HepG2 (cell line): ENCODE measurements at regions not wholly inside any gene's neighbourhood (a gene's known extent, or its start where the extent isn't known, plus 50 kb on each side); places are given as distances from the start of the nearest gene placed in this dataset.
"Not testable (repeated sequence)": the region's sequence is repeated elsewhere in the genome, so short reads cannot be mapped to it uniquely, and the experiment has no call there.

Source experiments
- ATAC-seq: fragments of 200-7000 bp; cut with Tn5 transposase; 3 replicates; pipeline ENCODE4 v1.9.1; 2020; ENCODE audit warnings: mild to moderate bottlenecking, moderate library complexity
- BruUV-seq: library from RNA; stranded (reverse); fragments of 400-500 nt; replicated peaks from 2 replicates; lab custom pipeline; 2021; lab: Mats Ljungman, UMichigan
- CTCF ChIA-PET: fragments of 300-600 bp; formaldehyde crosslinking; extraction: SDS; loops from one replicate; lab custom pipeline; 2021; ENCODE audit warnings: low total read pairs, inconsistent platforms, low intra/inter-chr PET ratio; lab: Yijun Ruan, JAX
- POLR2A ChIA-PET: fragments of 350-600 bp; sonication (Branson Sonifier 250); formaldehyde crosslinking; loops from one replicate; lab custom pipeline; 2020; ENCODE audit warnings: antibody characterized with exemption, inconsistent platforms; lab: Yijun Ruan, JAX
- DNase-seq: peaks from one replicate; pipeline ENCODE4 v3.0.0-alpha.2; 2015; ENCODE audit warnings: low spot score
- FAIRE-seq: peaks from 3 replicates; lab custom pipeline; 2011; peaks lifted over from hg19 to GRCh38; lab: Jason Lieb, UNC
- H2AFZ ChIP-seq: one replicate; pipeline ENCODE4 v1.6.1; 2011; ENCODE audit warnings: low read length, inconsistent platforms
- H3K27ac ChIP-seq: fragments of 300-600 bp; 3 replicates; pipeline ENCODE4 v1.8.0; 2011; ENCODE audit warnings: mixed run types, mild to moderate bottlenecking, mixed read lengths, low read length, inconsistent platforms; ENCODE audit not compliant: insufficient read depth; ENCODE audit errors: extremely low read length
- H3K27me3 ChIP-seq, 2 experiments: fragments of 200-600 bp in 1 of 2; 2 replicates in 1 of 2; 3 replicates in 1 of 2; pipeline versions ENCODE4 v1.6.0 to v1.8.0; 2011; ENCODE audit warnings: low read length in 2 of 2, mild to moderate bottlenecking in 2 of 2, moderate library complexity in 2 of 2, inconsistent platforms in 1 of 2; ENCODE audit not compliant: insufficient read depth in 2 of 2, control insufficient read depth in 1 of 2
- H3K36me3 ChIP-seq, 2 experiments: fragments of 200-600 bp in 1 of 2; replicated peaks in 1 of 2; 2 replicates in 1 of 2; 3 replicates in 1 of 2; pipeline versions ENCODE4 v1.5.1 to v1.8.0; 2011; ENCODE audit warnings: low read length in 2 of 2, inconsistent platforms in 1 of 2; ENCODE audit not compliant: insufficient read depth in 2 of 2, control insufficient read depth in 1 of 2
- H3K4me1 ChIP-seq: 2 replicates; pipeline ENCODE4 v1.5.1; 2012; ENCODE audit warnings: low read length, inconsistent platforms; ENCODE audit not compliant: insufficient read depth
- H3K4me2 ChIP-seq: 2 replicates; pipeline ENCODE4 v1.6.0; 2011; ENCODE audit warnings: low read depth, low read length, inconsistent platforms
- H3K4me3 ChIP-seq, 3 experiments: fragments of 200-600 bp in 1 of 3; sonication (generic), shearing (Covaris generic) in 1 of 3; replicated peaks in 1 of 3; 2 replicates each; pipeline ENCODE4 v1.5.1; 2011 to 2016; ENCODE audit warnings: low read length in 3 of 3, inconsistent platforms in 2 of 3, low read depth in 2 of 3, mild to moderate bottlenecking in 2 of 3, control low read depth in 1 of 3, mixed read lengths in 1 of 3; ENCODE audit not compliant: insufficient read depth in 1 of 3
- H3K79me2 ChIP-seq: one replicate; pipeline ENCODE4 v1.6.1; 2011; ENCODE audit warnings: low read length, inconsistent platforms; ENCODE audit not compliant: insufficient read depth
- H3K9ac ChIP-seq: 2 replicates; pipeline ENCODE4 v1.6.0; 2011; ENCODE audit warnings: mild to moderate bottlenecking, low read depth, low read length, inconsistent platforms; ENCODE audit not compliant: insufficient read depth
- H3K9me3 ChIP-seq: 2 replicates; pipeline ENCODE4 v1.5.1; 2012; ENCODE audit warnings: mild to moderate bottlenecking, low read length
- H4K20me1 ChIP-seq: 2 replicates; pipeline ENCODE4 v1.6.0; 2011; ENCODE audit warnings: inconsistent platforms, mild to moderate bottlenecking, low read length, moderate library complexity; ENCODE audit not compliant: insufficient read depth
- KDM4B ChIP-seq: sonication (generic); formaldehyde crosslinking; IDR thresholded peaks from 2 replicates; pipeline ENCODE4 v1.4.0; 2020; ENCODE audit warnings: missing genetic modification reagents
- KLF11 ChIP-seq: IDR thresholded peaks from 2 replicates; pipeline ENCODE4 v1.6.1; 2016; ENCODE audit warnings: missing compliant biosample characterization
- ZNF75D ChIP-seq: sonication (generic); formaldehyde crosslinking; IDR thresholded peaks from 2 replicates; pipeline ENCODE4 v1.8.1; 2023; ENCODE audit warnings: missing genetic modification reagents, mild to moderate bottlenecking, borderline replicate concordance
- in situ Hi-C: cut with HindIII; loops from 2 replicates; pipeline ENCODE4 v1.10.0; 2017; ENCODE audit warnings: low pct_unique_long_range_greater_than_20kb; ENCODE audit not compliant: extremely low pct_ligation_motif_present
- intact Hi-C: fragments of 100-400 bp; cut with micrococcal nuclease; formaldehyde crosslinking; loops from one replicate; pipeline ENCODE4 v1.10.0; 2022; ENCODE audit not compliant: unreplicated experiment
- TF ChIP-seq, protein P1 (sequence below): sonication (generic); formaldehyde crosslinking; IDR thresholded peaks from 2 replicates; pipeline ENCODE4 v1.4.0; 2020; ENCODE audit warnings: mild to moderate bottlenecking, missing genetic modification reagents, borderline replicate concordance

DNA sequence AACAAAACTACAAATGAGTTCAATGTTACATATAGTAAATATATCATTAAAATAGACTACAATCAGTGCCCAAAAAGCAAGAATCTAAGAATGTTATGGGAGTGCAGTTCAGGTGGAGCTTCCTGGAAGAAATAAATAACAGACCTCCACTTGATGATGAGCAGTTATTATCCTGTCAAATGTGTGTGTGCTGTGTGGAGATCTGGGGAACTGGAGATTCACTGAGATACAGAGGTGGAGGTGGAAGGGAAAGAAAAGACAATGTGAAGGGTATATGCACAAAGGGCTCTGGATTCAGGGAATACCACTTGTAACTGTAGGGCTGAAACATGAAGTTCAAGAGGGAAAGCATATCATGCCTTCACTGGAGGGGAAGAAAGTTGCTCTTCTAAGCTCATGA is 331.1 kb downstream of the SEMA3D start:
- no peaks in the 10 kb centered on the region for H3K36me3 ChIP-seq
- no peaks in the 10 kb centered on the region for H3K79me2 ChIP-seq
- H3K4me3 ChIP-seq = no peak overlapping the region
- no peaks in the 10 kb centered on the region for H3K27me3 ChIP-seq
- ATAC-seq (no peak), DNase-seq (no peak), FAIRE-seq (no peak)
- in situ Hi-C loops (no loop called here), intact Hi-C loops (no loop called here)
- H3K4me1 ChIP-seq = no peaks in the 10 kb centered on the region
- no TSS peak for BruUV-seq
- CTCF ChIA-PET = no interaction called here
- H3K27ac ChIP-seq = no peak overlapping the region
- H3K4me2 ChIP-seq = no peak overlapping the region
- TF ChIP-seq KDM4B (CRISPR knock-in tag) (no peak), ZNF75D (CRISPR knock-in tag) (no peak), KLF11 (CRISPR knock-in tag) (no peak)
- TF ChIP-seq, protein P1, sequence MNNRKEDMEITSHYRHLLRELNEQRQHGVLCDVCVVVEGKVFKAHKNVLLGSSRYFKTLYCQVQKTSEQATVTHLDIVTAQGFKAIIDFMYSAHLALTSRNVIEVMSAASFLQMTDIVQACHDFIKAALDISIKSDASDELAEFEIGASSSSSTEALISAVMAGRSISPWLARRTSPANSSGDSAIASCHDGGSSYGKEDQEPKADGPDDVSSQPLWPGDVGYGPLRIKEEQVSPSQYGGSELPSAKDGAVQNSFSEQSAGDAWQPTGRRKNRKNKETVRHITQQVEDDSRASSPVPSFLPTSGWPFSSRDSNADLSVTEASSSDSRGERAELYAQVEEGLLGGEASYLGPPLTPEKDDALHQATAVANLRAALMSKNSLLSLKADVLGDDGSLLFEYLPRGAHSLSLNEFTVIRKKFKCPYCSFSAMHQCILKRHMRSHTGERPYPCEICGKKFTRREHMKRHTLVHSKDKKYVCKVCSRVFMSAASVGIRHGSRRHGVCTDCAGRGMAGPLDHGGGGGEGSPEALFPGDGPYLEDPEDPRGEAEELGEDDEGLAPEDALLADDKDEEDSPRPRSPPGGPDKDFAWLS (CRISPR knock-in tag) = no peak
- no peak overlapping the region for H2AFZ ChIP-seq
- POLR2A ChIA-PET = no interaction called here
- H4K20me1 ChIP-seq = no peaks in the 10 kb centered on the region
- no peaks in the 10 kb centered on the region for H3K9me3 ChIP-seq
- H3K9ac ChIP-seq = no peak overlapping the region

DNA sequence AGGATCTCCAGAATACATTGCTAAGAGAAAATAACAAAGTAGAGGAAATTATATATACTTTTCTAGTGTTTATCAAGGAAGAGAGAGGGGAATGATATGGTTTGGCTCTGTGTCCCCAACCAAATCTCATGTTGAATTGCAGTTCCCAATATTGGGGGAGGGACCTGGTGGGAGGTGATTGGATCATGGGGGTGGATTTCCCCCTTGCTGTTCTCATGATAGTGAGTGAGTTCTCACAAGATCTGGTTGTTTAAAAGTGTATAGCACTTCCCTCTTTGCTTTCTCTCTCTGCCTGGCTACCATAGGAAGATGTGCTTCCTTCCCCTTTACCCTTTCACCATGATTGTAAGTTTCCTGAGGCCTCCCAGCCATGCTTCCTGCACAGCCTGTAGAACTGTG is 337.9 kb downstream of the SEMA3D start:
- ATAC-seq, H3K4me3 ChIP-seq, FAIRE-seq, DNase-seq, H3K9me3 ChIP-seq, H3K27ac ChIP-seq, H3K4me1 ChIP-seq, H3K9ac ChIP-seq, H3K4me2 ChIP-seq, intact Hi-C loops, in situ Hi-C loops, CTCF ChIA-PET, H3K79me2 ChIP-seq, H3K27me3 ChIP-seq, BruUV-seq, H3K36me3 ChIP-seq, H2AFZ ChIP-seq, POLR2A ChIA-PET, H4K20me1 ChIP-seq: not testable (repeated sequence)
